GM21360 (cell line): ENCODE measurements at regions not wholly inside any gene's neighbourhood (a gene's known extent, or its start where the extent isn't known, plus 50 kb on each side); places are given as distances from the start of the nearest gene placed in this dataset.

ENCODE experiments used
- ATAC-seq: cut with Tn5 transposase; IDR thresholded peaks from one replicate; pipeline ENCODE4 v1.9.1; 2021; ENCODE audit warnings: mild to moderate bottlenecking, moderate library complexity; ENCODE audit not compliant: unreplicated experiment

- no peak for ATAC-seq
Observed at GRCh38 chrX:10893366-10893765, 217.8 kb upstream of the HCCS start.

- ATAC-seq, result no peak
Observed at GRCh38 chrX:10893976-10894375, 217.2 kb upstream of the HCCS start.

GRCh38 chrX:10897768-10898167, 213.4 kb upstream of the HCCS start:
- ATAC-seq, result no peak

- no peak for ATAC-seq
Observed at GRCh38 chrX:10900585-10901289, 210.4 kb upstream of the HCCS start.

- ATAC-seq, result no peak
Observed at GRCh38 chrX:10901290-10901633, 209.9 kb upstream of the HCCS start.

- no peak for ATAC-seq
Observed at GRCh38 chrX:10902001-10902400, 209.1 kb upstream of the HCCS start.

GRCh38 chrX:10903523-10903922, 207.6 kb upstream of the HCCS start:
- ATAC-seq, result no peak

GRCh38 chrX:10904220-10904619, 206.9 kb upstream of the HCCS start:
- ATAC-seq, result no peak

- no peak for ATAC-seq
Observed at GRCh38 chrX:10906866-10907265, 204.3 kb upstream of the HCCS start.

GRCh38 chrX:10922159-10922558, 189.0 kb upstream of the HCCS start:
- no peak for ATAC-seq

- ATAC-seq, result no peak
Observed at GRCh38 chrX:10922835-10923234, 188.3 kb upstream of the HCCS start.

GRCh38 chrX:10923466-10923865, 187.7 kb upstream of the HCCS start:
- ATAC-seq, result no peak

- no peak for ATAC-seq
Observed at GRCh38 chrX:10926404-10926803, 184.7 kb upstream of the HCCS start.

- no peak for ATAC-seq
Observed at GRCh38 chrX:10926891-10927290, 184.2 kb upstream of the HCCS start.

GRCh38 chrX:10929747-10930146, 181.4 kb upstream of the HCCS start:
- ATAC-seq, result no peak

- ATAC-seq, result no peak
Observed at GRCh38 chrX:10930151-10930550, 181.0 kb upstream of the HCCS start.

- ATAC-seq, result no peak
Observed at GRCh38 chrX:10931976-10932375, 179.2 kb upstream of the HCCS start.

- no peak for ATAC-seq
Observed at GRCh38 chrX:10932842-10933440, 178.2 kb upstream of the HCCS start.

- ATAC-seq, result no peak
Observed at GRCh38 chrX:10935501-10935900, 175.6 kb upstream of the HCCS start.

GRCh38 chrX:10936976-10937375, 174.2 kb upstream of the HCCS start:
- no peak for ATAC-seq

GRCh38 chrX:10938365-10938923, 172.7 kb upstream of the HCCS start:
- ATAC-seq, result no peak

- ATAC-seq, result no peak
Observed at GRCh38 chrX:10939424-10939823, 171.7 kb upstream of the HCCS start.
